ENCODE measurements at regions not wholly inside any gene's neighbourhood (a gene's known extent, or its start where the extent isn't known, plus 50 kb on each side); places are given as distances from the start of the nearest gene placed in this dataset.

DNA sequence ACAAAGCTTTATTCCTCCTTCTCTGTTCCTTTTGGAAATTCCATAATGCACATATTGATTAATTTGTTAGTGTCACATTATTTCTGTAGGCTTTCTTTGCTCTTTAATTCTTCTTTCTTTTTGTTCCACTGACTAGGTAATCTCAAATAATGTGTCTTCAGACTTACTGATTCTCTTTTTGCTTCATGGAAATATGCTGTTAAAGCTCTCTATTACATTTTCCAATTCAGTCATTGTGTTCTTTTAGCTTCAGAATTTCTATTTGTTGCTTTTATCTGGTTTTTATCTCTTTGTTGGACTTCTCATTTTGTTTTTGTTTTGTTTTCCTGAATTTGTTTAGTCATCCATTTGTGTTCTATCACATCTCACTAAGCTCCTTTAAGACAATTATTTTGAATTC, 147.0 kb upstream of the EOMES start:
- TF ChIP-seq, protein P1, sequence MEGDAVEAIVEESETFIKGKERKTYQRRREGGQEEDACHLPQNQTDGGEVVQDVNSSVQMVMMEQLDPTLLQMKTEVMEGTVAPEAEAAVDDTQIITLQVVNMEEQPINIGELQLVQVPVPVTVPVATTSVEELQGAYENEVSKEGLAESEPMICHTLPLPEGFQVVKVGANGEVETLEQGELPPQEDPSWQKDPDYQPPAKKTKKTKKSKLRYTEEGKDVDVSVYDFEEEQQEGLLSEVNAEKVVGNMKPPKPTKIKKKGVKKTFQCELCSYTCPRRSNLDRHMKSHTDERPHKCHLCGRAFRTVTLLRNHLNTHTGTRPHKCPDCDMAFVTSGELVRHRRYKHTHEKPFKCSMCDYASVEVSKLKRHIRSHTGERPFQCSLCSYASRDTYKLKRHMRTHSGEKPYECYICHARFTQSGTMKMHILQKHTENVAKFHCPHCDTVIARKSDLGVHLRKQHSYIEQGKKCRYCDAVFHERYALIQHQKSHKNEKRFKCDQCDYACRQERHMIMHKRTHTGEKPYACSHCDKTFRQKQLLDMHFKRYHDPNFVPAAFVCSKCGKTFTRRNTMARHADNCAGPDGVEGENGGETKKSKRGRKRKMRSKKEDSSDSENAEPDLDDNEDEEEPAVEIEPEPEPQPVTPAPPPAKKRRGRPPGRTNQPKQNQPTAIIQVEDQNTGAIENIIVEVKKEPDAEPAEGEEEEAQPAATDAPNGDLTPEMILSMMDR (conservative IDR thresholded peaks at IDR 0.05; ENCODE audit: low read length), result no peak
- TF ChIP-seq EZH2phosphoT487 (IDR thresholded peaks at IDR 0.05; ENCODE audit: borderline replicate concordance, low read depth, low read length), result no peak
